ENCODE measurements at regions not wholly inside any gene's neighbourhood (a gene's known extent, or its start where the extent isn't known, plus 50 kb on each side); places are given as distances from the start of the nearest gene placed in this dataset.

GRCh38 chr2:120415728-120416509 lies 70.0 kb downstream of the INHBB start:
- Histone ChIP-seq H3K79me1 (ENCODE audit: low read depth, low read length) (no peaks in the 10 kb centered on the region), H4K5ac (ENCODE audit: insufficient read length, low read depth, low read length) (no peak overlapping the region), H2BK5ac (ENCODE audit: low read depth, low read length) (no peak overlapping the region), H3K56ac (replicated peaks; ENCODE audit: insufficient read length, low read depth, low read length) (no peak overlapping the region), H2BK12ac (ENCODE audit: low read depth, low read length) (no peak overlapping the region), H3K4me2 (ENCODE audit: insufficient read depth in 1 of 2, low read depth in 2 of 2, low read length in 2 of 2) (no peak overlapping the region), H2BK15ac (ENCODE audit: low read length) (no peak overlapping the region), H2BK120ac (replicated peaks; ENCODE audit: low read depth, low read length) (no peak overlapping the region), H3K4ac (replicated peaks; ENCODE audit: insufficient read length, low read depth, low read length) (no peak overlapping the region), H3K4me3 (ENCODE audit: extremely low read depth in 1 of 4, insufficient read depth in 2 of 4, low read depth in 3 of 4, low read length in 4 of 4) (no peak overlapping the region), H3K9me3 (ENCODE audit: insufficient read depth in 2 of 2, low read depth in 1 of 2, low read length in 1 of 2) (no peaks in the 10 kb centered on the region), H2AK5ac (ENCODE audit: low read depth, low read length) (peak overlapping the region; percentile 59; the same call in 1 of the 2 replicates), H3K27me3 (replicated peaks in 1 of 4; ENCODE audit: control insufficient read depth in 3 of 4, extremely low read depth in 1 of 4, insufficient read depth in 3 of 4, low read length in 3 of 4) (peaks cover 0 to 3% (median 0%) of the 10 kb centered on the region in 4 experiments; a peak in 5 of 7 replicates), H3K79me2 (ENCODE audit: control insufficient read depth in 1 of 2, insufficient read depth in 2 of 2, low read length in 2 of 2) (no peaks in the 10 kb centered on the region), H2AFZ (ENCODE audit: low read length) (no peak overlapping the region), H4K8ac (ENCODE audit: extremely low read depth, insufficient read depth, low read length) (no peak overlapping the region), H3K9ac (replicated peaks in 1 of 4; ENCODE audit: extremely low read depth in 1 of 4, low read depth in 3 of 4, low read length in 3 of 4) (no peak overlapping the region), H4K91ac (replicated peaks; ENCODE audit: insufficient read length, low read length) (no peak overlapping the region), H3K4me1 (replicated peaks in 1 of 4; ENCODE audit: control insufficient read depth in 3 of 4, insufficient read depth in 4 of 4, low read length in 3 of 4) (peaks cover 0 to 5% (median 0%) of the 10 kb centered on the region in 4 experiments; a peak in 1 of 7 replicates), H3K14ac (ENCODE audit: insufficient read length) (no peak overlapping the region), H3K23ac (ENCODE audit: insufficient read length) (no peak overlapping the region), H3K23me2 (ENCODE audit: low read depth, low read length) (peaks cover 7% of the 10 kb centered on the region; the same call in 1 of the 2 replicates), H3K27ac (ENCODE audit: low read depth, low read length) (no peak overlapping the region), H3K18ac (ENCODE audit: extremely low read depth, low read length) (no peak overlapping the region), H3K36me3 (ENCODE audit: control insufficient read depth in 2 of 4, insufficient read depth in 4 of 4, low read length in 3 of 4) (no peaks in the 10 kb centered on the region), H4K20me1 (replicated peaks in 1 of 2; ENCODE audit: control insufficient read depth in 1 of 2, insufficient read depth in 2 of 2, low read length in 2 of 2) (peaks cover 0 to 2% of the 10 kb centered on the region in 2 experiments), H2BK20ac (ENCODE audit: low read length) (no peak overlapping the region)
- DNase-seq (ENCODE audit: low read depth in 1 of 2, low spot score in 2 of 2) (no peak), FAIRE-seq (no peak)
- TF ChIP-seq POLR2AphosphoS5 (IDR thresholded peaks at IDR 0.05; ENCODE audit: low read depth, low read length), result no peak
- no peak for TF ChIP-seq CTCF (IDR thresholded peaks at IDR 0.05; ENCODE audit: control extremely low read depth in 1 of 3, insufficient read depth in 1 of 3, low read depth in 1 of 3, low read length in 3 of 3)
- no peak for TF ChIP-seq BCL11A (IDR thresholded peaks at IDR 0.05; ENCODE audit: low read depth in 2 of 2, low read length in 2 of 2)
- TF ChIP-seq RBBP5 (IDR thresholded peaks at IDR 0.05; ENCODE audit: borderline replicate concordance, low read depth, low read length), result no peak
- TF ChIP-seq CBX5 (IDR thresholded peaks at IDR 0.05; ENCODE audit: low read depth, low read length), result no peak
- no peak for TF ChIP-seq JUN (IDR thresholded peaks at IDR 0.05; ENCODE audit: low read depth, low read length)
- no peak for TF ChIP-seq HDAC6 (IDR thresholded peaks at IDR 0.05; ENCODE audit: low read depth, low read length)
- no peak for TF ChIP-seq NANOG (IDR thresholded peaks at IDR 0.05; ENCODE audit: insufficient read depth, low read depth, low read length, poor library complexity, severe bottlenecking)
- no peak for TF ChIP-seq KDM1A (IDR thresholded peaks at IDR 0.05; ENCODE audit: borderline replicate concordance, low read length)
- CTCF ChIA-PET (ENCODE audit: partially characterized antibody), result interaction anchor here (0.8 to 1.6 kb wide), 4 partner anchors 15 to 137 kb away, joined by 3 to 5 read pairs (median 4); no protein-coding TSS in a partner anchor
- 88% methylated on average over 13 of the region's 13 CpGs; no CpG with 5 or more reads in 1 of the 2 experiments for WGBS, 2 experiments (ENCODE audit: extremely low coverage in 1 of 2, insufficient coverage in 1 of 2, insufficient read length in 1 of 2, insufficient replicate concordance in 2 of 2, low coverage in 1 of 2, low lambda C conversion rate in 2 of 2, missing lambda C conversion rate in 1 of 2)
- POLR2A ChIA-PET (ENCODE audit: partially characterized antibody), result interaction anchor here (0.8 kb wide), 1 partner anchor 16 kb away, joined by 3 read pairs; no protein-coding TSS in a partner anchor
